GM19397 (cell line): ENCODE measurements at regions not wholly inside any gene's neighbourhood (a gene's known extent, or its start where the extent isn't known, plus 50 kb on each side); places are given as distances from the start of the nearest gene placed in this dataset.

ENCODE experiments used
- ATAC-seq: cut with Tn5 transposase; IDR thresholded peaks from one replicate; pipeline ENCODE4 v1.9.1; 2021; ENCODE audit warnings: mild to moderate bottlenecking, moderate library complexity; ENCODE audit not compliant: unreplicated experiment

DNA sequence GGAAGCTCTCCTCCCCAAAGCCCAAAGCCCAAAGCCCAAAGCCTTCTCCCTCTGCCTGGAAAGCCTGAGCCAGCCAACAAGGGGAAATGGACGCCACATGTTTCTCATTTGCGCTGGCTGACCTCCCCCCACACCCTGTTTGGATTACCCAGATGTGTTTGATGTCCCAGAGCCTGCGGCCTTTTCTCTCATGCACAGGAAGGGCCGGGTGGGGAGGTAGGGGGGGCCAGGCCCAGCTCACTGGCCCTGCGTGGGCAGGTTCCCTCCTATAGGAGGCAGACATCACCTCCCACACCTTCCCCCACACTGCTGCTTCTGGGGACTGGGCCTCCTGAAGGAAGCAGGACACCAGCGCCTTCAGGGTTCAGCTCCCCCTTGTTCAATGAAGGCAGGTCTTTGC lies 116.3 kb downstream of the NAV1 start:
- ATAC-seq = no peak

DNA sequence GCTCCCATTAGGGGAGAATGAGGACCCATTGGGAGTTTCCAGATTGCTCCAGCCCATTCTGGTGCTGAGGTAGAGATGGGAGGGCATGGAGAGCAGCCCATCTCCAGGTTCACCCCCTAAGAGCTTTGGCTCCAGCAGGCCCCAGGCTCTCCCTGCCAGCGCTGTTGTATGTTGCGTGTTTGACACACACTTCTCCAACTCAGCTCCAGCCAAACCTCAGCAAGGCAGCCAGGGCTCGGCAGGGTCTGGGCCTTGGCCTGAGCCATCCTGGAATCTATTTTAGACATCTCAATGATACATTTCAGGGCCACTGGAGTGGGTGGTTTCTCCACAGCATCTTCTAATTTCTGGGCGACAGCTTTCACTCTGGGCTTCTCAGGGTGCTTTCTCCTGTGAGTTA lies 117.0 kb downstream of the NAV1 start:
- no peak for ATAC-seq

DNA sequence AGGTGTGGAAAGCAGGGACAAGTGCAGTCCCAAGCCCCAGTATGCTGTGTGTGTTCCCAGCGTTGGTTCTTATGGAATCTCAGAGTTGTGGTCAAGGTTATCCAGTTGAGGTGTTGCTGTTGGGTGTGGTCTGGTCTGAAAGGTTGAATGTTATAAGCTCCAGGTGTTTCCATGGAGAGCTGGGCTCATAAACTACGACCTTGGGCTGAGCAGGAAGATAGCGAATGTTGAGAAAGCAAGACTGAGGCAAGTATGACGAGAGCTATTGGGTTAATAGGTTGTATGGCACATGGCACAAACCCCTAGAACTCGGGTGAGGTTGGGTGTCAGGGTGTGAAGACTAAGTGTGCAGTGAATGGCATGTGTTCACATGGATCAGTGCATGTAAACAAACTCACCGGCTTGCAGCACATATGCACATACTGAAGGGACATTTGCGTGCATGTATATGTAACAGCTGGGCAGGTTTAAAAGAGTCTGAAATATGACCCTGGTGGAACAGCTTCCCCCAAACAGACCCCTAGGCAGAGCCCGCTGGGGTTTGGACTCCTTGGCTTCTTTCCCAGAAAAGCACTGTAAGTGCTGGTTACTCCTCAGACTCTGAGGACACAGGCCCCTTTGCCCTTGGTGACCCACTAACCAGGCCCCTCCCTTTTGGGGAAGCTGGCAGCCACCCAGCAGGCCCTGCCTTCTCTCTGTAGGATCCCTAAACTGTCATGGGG lies 117.5 kb downstream of the NAV1 start:
- ATAC-seq = no peak

DNA sequence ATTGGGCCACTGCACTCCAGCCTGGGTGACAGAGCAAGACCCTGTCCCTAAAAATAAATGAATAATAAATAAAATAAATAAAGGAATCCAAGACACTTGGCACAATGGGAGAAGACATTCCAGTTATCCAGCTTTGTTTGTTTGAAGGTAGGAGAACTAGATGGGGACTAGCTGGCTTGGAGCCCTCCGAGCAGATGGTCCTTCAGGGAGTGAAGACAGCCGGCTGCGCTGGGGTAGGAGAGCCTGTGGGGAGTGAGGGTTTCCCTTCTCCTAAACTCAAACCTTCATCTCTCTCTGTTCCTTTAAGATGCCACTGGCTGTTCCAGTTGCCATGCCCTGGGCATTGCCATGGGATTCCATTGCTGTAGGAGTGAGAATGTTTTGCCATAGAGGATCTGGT lies 120.6 kb downstream of the NAV1 start:
- no peak for ATAC-seq

DNA sequence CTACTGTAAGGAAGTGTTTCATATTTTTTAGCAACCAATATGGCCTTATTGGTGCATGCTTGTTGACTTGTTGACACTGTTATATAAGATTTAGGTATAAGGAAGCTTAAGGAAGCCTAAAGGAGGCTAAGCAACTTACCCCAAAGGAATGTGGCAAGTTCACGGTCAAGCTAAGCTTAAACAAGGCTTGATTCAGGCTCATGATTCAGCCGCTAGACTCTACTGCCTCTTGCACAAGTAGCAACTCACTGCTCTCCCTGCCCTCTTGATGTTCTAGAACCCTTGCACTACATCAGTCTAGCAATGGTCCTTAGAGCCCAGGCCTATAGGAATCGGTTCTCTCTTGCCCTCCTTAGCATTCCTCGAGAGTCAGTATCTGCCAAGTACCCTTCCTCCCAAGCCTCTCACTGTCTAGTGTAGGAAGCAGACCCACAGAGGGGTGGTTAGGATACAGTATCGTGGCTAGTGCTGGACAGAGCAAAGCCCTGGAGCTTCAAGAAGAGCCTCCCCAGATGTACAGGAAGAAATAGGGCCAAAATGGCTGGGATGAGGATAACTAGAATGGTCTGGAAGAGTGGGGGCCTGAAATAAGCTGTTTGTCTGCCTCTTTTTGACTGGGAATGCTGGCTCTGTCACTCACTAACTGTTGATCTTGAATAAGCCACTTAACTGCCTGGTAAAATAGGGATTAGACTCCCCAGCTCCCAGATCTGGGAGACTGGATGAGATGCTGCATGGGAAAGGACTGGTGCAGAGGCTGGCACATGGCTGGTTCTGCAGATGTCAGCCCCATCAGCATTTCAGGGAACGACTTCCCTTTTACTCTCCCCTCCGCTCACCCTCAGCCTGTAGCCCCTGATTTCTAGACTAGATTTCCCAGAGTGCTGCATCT lies 122.2 kb downstream of the NAV1 start:
- no peak for ATAC-seq

DNA sequence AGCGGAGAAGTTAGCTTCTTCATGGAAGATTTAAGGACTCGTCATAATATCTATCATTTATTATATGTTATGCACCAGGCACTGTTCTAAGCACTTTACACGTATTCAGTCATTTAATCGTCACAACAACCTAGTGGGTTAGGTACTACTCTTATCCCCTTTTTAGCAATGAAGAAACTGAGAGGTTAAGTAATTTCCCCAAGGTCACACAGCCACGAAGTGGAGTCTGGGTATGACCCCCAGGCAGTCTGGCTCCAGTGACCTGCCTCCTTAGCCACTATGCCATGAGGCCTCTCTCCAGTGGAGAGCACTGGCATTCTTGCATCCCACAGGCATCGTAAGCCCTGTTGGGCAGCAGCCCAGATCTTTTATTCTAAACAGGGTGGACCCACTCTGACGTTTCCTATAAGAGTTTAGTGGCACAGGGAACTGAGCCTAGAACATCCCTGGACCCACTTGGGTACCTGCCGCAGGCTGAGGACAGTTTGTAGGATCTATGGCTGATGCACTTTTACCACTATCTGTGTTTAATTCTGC lies 123.0 kb downstream of the NAV1 start:
- ATAC-seq = no peak

DNA sequence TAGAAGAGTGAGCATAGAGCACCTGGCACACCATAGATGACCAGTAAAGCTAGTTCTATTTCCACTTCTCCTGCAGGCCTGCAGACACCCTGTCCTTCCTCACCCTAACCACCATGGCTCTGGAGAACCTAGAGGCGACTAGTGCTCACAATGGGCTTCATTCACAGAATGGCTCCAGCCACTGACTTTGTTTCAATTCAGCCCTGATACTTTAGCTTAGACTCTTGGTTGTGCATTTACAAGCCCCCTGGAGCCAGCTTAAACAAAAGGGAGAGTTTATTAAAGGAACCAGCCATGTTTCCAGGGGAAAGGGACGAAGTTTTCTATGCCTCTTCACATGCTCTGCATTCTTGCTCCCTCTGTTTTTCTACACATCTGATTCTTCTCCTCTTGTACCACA lies 123.7 kb downstream of the NAV1 start:
- no peak for ATAC-seq

DNA sequence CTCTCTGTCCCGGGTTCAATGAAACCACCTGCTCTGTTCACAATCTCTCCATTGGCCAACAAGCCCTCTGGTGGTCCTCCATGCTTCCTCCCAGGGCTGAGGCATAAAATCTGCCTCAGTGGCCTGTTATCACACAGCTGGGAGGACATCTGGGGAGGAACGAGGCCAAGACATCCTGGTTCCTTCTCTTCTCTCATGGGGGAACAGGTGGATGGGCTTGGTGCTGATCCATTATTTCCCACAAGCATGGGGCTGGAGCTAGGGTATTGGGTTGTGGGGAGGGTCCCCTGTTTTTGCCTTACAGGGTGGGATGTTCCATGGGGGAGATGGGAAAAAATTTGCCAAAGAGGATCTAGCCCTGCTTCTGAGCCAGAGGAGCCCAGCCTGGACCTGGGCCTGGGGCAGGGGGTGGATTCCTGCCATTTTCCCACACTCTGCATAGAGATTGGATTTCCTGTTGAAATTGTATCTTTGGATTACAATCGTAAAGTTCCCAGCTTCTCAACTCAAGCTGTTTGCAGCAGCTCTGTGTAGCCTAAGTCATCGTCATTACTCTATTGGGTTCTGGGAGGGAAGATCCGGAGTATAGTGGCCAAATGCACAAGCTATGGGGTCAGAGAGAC lies 124.7 kb downstream of the NAV1 start:
- no peak for ATAC-seq

DNA sequence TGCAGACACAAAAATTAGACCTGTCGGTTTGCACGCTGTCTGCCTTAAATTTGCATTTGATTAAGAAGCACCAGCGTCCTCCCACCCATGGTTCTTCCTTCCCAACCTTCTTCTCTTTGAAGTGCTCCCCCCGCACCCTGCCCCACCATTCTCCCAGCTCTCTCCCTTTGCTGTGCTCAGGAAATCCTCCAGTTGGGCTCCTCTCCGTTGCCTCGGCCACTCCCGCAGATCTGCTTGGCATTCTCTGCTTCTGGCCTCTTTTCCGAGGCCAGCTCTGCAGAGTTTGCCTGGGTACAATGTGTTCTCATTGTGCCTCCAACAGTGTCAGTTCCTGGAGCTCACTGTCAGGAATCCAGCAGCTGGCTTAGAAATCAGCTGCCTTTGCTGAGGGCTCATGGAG lies 126.1 kb downstream of the NAV1 start:
- no peak for ATAC-seq

DNA sequence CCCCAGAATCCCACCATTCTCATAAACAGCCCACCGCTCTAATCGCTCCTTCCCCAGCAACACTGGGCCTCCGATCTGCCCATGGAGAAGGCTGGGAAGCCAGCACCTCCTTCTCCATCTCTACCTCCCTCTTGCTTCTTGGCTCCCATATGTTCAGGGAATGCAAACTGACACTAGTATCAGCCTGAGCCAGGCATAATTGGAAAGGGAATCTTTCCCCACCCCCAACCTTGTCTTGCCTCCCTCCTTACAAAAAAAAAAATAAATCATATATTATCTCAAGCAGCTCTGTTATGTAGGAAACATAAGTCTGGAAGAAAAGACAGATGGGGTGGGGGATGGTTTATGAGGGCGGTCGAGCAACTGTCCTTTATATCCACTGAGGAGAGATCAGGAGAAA lies 127.2 kb downstream of the NAV1 start:
- no peak for ATAC-seq

DNA sequence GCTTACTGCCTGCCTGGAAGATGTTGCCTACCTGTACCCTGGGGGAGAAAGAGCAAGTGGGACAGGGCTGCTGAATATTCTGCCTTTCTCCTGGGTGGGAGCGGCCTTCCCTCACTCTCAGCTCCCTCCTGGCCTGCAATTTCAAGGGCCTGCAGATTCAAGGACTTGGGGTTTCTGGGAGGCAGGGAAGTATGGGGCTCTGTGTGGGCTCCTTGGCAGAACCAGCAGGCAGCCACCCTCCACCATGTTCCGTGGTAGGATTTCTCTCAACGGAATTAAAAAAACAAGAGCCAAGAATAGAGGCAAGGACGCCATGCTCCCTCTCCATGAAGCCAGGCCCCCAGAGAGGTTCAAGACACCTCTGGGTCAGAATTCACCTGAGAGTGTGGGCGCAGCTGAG lies 127.7 kb downstream of the NAV1 start:
- ATAC-seq = no peak

DNA sequence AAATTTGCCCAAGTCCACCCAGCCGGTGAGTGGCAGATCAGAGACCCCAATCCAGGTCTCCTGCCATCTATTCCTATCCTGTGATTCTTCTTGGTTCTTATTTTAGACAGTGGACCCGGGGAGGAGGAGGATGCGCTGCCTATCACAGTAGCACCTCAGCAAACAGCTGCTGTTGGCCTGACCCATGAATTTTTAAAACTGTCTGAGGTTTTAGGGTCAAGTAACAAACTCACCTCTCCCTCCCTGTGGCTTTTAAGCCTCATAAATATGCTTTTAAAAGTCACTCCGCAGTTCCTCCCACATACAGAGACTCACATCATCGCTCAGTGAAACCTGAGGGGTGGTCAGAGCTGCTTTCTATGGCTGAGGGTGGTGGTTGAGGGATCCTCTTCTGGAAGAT lies 128.6 kb downstream of the NAV1 start:
- no peak for ATAC-seq

DNA sequence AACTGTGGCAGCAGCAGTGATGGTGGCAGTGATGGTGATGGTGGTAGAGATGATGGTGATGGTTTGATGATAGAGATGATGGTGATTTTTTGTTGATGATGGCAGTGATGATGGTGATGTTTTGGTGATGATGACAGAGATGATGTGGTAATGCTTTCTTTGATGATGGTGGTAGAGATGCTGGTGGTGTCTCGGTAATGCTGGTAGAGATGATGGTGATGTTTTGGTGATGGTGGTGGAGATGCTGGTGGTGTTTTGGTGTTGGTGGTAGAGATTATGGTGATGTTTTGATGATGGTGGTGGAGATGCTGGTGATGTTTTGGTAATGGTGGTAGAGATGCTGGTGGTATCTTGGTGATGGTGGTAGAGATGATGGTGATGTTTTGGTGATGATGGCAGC lies 131.6 kb downstream of the NAV1 start:
- ATAC-seq = no peak

DNA sequence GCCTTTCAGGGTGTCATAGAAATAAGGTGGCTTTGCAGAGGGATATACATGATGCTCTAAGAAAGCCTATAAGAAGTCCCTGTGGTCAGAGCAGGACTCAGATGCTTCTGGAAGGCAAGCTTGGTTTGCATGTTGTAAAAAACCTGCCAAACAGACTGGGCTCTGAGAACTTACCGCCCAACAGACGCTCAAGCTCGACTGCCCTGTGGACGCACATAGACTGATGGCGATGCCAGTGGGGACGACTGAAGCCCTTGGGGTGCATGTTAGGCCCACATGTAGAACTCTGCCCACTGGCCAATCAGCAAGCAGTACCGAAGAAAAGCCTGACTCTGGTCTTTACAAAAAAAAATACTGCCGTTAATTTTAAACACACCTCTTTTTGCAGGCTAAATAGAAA lies 133.8 kb downstream of the NAV1 start:
- ATAC-seq = no peak

DNA sequence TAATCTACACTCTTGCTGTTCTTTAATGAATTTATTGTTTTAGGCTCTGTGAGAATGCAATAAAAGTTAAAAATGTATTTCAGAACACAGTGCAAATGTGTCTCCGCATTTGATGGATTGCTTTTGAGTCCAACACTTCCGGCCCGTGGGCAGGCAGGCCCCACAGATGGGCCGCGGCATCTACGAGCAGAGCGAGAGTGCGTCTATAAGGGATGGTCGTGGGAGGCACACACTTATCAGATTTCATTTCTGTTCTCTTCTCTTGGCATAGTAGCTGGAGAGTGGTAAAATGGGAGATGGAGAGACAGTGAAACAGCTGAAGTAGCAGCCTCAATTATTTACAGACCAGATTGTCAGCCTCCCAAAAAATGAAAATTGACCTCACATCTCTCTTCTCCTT lies 134.2 kb downstream of the NAV1 start:
- no peak for ATAC-seq

DNA sequence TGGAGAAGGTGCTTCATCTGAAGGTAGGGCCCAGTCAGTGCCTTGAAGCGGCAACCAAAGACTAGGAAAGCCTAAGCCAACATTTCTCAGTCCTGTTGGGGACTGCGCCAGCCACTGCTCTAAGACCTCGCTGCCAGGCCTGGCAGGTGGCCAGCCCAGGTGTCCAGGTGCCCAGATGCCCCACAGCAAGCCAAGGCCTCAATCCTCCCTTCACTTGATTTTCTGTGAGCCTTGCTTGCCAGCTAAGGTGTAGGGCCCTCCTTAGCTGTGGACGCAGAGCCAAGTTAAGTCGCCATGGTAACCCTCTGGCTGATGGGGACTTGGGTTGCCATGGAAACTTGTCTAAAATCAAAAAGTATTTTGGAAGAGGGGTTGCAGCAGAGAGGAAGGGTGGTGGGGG lies 135.0 kb downstream of the NAV1 start:
- ATAC-seq = no peak

DNA sequence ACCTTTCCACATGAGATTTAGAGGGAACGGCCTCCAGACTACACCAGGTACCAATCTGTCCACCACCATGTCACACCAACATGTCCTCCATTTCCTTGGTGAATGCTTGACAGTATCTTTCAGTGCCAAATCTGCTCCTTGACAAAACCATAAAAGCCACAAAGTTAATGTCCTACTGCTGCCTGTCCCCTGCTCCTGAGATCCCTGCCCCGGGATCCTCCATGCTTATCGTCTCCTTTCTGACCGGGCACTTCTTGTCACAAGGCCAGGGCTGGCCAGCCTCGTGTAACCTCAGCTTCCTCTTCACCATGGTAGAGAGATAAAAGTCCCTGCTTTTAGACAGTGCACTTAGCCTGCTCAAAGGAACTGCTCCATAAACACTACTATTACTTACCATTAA lies 136.2 kb downstream of the NAV1 start:
- no peak for ATAC-seq

DNA sequence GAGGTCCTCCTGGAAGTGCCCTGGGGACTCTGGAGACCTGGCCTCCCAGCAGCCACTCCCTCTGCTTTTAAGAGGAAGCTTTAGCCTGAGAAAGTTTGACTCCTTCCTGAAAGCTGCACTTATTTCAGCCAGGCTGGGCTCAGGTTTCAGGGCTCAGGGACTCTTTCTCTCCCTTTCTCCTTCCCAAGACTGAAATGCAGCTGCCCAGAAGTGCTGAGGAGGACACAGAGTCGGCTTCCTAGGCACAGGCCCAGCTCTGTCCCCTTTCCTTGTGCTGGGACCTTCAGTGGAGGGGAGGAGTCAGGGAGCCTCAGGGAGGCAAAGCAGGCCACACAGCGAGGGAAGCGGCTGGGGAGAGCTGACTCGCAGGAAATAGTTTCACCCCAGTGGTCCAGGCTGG lies 137.3 kb downstream of the NAV1 start:
- no peak for ATAC-seq

DNA sequence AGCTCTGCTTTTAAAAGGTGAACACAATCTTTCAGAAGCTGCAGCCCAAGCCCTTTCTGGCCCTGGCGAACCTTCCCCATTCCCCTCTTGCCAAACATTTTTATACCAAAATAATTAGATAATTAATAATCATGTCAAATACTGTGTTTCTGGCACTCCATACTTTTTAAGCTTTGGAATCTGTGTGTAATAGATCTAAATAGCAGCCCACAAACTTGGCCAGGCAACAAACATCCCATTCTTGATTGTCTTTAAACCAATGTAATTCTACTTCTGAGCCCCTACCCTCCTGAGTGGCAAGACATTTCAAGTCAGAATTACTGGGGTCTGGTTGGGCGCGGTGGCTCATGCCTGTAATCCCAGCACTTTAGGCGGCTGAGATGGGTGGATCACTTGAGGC lies 137.7 kb downstream of the NAV1 start:
- no peak for ATAC-seq

DNA sequence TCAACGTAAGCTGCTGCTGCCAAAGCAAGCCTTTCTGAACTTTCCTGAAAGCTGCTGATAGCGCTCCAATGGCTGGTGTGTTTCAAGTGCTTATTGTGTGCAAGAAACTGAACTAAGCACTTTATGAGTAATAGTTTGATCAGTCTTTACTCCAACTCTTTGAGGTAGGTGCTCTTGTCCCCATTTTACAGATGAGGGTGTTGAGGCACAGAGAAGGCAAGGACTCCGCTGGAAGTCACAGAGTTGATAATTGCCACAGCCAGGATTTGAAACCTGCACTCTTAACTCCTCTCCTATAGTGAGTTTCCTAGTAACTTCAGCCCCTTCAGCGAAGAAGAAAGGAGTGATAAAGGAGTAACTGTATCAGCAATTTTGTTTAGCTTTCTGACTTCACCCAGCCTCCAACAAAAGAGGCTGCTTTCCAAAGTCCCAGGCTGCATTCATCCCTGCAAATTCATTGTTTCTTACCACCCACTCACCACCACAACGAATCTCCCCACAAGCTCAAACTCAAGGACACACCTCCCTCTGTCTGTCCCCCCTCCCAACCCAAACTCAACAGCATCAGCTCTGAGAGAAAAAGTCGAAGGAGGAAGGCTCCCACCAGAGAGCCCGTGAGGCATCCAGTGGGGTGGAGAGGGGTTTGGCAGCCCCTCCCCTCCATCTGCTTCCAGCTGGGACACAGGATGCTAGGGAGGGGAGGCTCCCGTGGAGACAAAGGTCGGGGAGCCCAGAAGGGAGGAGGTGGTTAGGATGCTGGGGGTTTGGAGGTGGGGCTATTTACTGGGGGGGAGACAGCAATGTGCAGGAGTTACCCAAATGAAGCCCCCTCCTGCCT lies 139.6 kb downstream of the NAV1 start:
- no peak for ATAC-seq

DNA sequence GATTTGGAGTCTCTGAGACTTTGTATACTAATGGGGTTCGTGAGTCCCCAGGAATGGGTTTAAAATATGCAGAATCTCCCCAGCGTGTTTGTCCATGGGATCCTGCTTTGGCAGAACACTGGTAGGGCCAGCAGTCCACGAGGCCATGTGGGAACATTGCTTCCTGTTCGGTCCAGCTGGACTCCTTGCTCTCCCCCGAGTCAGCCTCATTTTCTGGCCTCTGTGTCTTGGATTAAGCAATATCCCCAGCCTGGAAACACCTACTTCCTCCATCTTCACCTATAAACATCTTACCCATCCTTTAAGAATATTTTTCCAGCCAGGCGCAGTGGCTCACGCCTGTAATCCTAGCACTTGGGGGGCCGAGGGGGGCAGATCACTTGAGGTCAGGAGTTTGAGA lies 142.4 kb downstream of the NAV1 start:
- no peak for ATAC-seq
